Karpas-422 (cell line): ENCODE measurements at regions not wholly inside any gene's neighbourhood (a gene's known extent, or its start where the extent isn't known, plus 50 kb on each side); places are given as distances from the start of the nearest gene placed in this dataset.

Experiments used
- DNase-seq: peaks from one replicate; pipeline ENCODE4 v3.0.0-alpha.2; 2015
- H2AFZ ChIP-seq: fragments of 200-600 bp; sonication (generic); 2 replicates; pipeline ENCODE4 v1.6.1; 2014; ENCODE audit warnings: antibody characterized with exemption, low read length, mixed read lengths
- H3K27ac ChIP-seq: fragments of 200-600 bp; sonication (generic); 2 replicates; pipeline ENCODE4 v1.5.1; 2014; ENCODE audit warnings: mild to moderate bottlenecking, low read length, moderate library complexity
- H3K27me3 ChIP-seq: fragments of 200-600 bp; sonication (generic); 2 replicates; pipeline ENCODE4 v1.6.1; 2014; ENCODE audit warnings: low read length, mixed read lengths
- H3K36me3 ChIP-seq: fragments of 200-600 bp; sonication (generic); 2 replicates; pipeline ENCODE4 v1.6.1; 2014; ENCODE audit warnings: low read length, mixed read lengths; ENCODE audit not compliant: insufficient read depth
- H3K4me1 ChIP-seq: fragments of 200-600 bp; sonication (generic); 2 replicates; pipeline ENCODE4 v1.6.1; 2014; ENCODE audit warnings: mild to moderate bottlenecking, low read length, mixed read lengths
- H3K4me2 ChIP-seq: fragments of 200-600 bp; sonication (generic); 2 replicates; pipeline ENCODE4 v1.6.1; 2014; ENCODE audit warnings: low read length, low read depth, mild to moderate bottlenecking; ENCODE audit not compliant: poor library complexity, severe bottlenecking
- H3K4me3 ChIP-seq: fragments of 200-600 bp; sonication (generic); 2 replicates; pipeline ENCODE4 v1.5.1; 2014; ENCODE audit warnings: mild to moderate bottlenecking, antibody characterized with exemption, low read length, mixed read lengths
- H3K79me2 ChIP-seq: fragments of 200-600 bp; sonication (generic); 2 replicates; pipeline ENCODE4 v1.6.1; 2014; ENCODE audit warnings: mild to moderate bottlenecking, low read length, mixed read lengths
- H3K9ac ChIP-seq: fragments of 200-600 bp; sonication (generic); 2 replicates; pipeline ENCODE4 v1.6.0; 2014; ENCODE audit warnings: low read length
- H3K9me2 ChIP-seq: fragments of 200-600 bp; sonication (generic), shearing (Covaris generic); replicated peaks from 2 replicates; pipeline ENCODE4 v1.6.0; 2014; ENCODE audit warnings: mild to moderate bottlenecking, low read length, moderate library complexity; ENCODE audit not compliant: insufficient read depth
- H3K9me3 ChIP-seq: fragments of 300-700, 200-600 bp; sonication (generic); 2 replicates; pipeline ENCODE4 v1.6.1; 2014; ENCODE audit warnings: low read length, mixed read lengths
- H4K20me1 ChIP-seq: fragments of 200-600 bp; sonication (generic); 2 replicates; pipeline ENCODE4 v1.6.1; 2014; ENCODE audit warnings: mild to moderate bottlenecking, antibody characterized with exemption, low read length, low read depth; ENCODE audit not compliant: insufficient read depth

DNA sequence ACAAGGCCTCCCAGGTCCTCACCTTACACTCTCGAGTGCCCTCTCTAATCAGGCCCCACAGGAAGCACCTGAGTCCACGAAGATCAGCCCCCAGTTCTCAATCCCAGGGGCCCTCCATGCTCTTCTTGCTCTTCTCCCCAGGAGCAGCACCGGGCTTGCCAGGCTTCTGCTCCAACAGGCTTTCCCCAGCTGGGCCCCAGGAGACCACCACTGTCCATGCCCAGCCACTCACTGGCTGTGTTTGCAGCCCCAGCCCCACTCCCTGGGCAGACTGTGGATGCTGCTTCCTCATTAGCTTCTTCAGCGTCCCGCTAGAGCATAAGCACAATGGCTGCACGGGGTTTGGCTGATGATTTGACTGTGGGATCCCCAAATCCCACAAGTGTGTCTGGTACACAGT is 781.9 kb downstream of the GALR1 start:
- H3K4me1 ChIP-seq, result 0 out of 2 replicates have a peak, but pooled peaks cover 2% of the 10 kb centered on the region
- H3K36me3 ChIP-seq, result no peaks in the 10 kb centered on the region
- no peak overlapping the region for H3K9ac ChIP-seq
- H2AFZ ChIP-seq, result no peak overlapping the region
- no peak for DNase-seq
- H3K79me2 ChIP-seq, result no peaks in the 10 kb centered on the region
- H3K9me3 ChIP-seq, result no peaks in the 10 kb centered on the region
- H3K4me3 ChIP-seq, result no peak overlapping the region
- no peaks in the 10 kb centered on the region for H4K20me1 ChIP-seq
- no peaks in the 10 kb centered on the region for H3K9me2 ChIP-seq
- no peak overlapping the region for H3K4me2 ChIP-seq
- H3K27me3 ChIP-seq, result no peaks in the 10 kb centered on the region
- H3K27ac ChIP-seq, result no peak overlapping the region

DNA sequence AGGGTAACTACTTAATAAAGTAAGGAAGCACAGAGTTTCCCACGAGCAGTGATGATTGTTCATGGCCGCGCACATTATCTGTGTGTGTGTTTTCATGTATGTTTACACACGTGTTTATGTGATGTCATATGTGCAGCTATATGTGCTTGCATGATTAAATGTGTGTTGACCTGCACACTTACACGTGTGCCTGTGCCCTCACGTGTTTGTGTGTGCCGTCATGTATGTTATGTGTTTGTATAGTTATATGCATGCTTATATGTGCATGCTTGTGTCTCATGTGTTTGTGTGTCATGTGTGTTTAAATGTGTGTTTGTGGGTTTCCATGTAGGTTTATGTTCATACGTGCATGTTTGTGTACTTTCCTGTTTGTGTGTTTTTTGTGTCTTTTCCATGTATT is 782.3 kb downstream of the GALR1 start:
- H4K20me1 ChIP-seq, result no peaks in the 10 kb centered on the region
- H3K4me1 ChIP-seq, result 0 out of 2 replicates have a peak, but pooled peaks cover 2% of the 10 kb centered on the region
- no peak overlapping the region for H3K4me3 ChIP-seq
- no peak overlapping the region for H3K27ac ChIP-seq
- no peak overlapping the region for H3K4me2 ChIP-seq
- no peaks in the 10 kb centered on the region for H3K9me2 ChIP-seq
- H3K27me3 ChIP-seq, result no peaks in the 10 kb centered on the region
- H2AFZ ChIP-seq, result no peak overlapping the region
- H3K36me3 ChIP-seq, result no peaks in the 10 kb centered on the region
- no peak for DNase-seq
- H3K79me2 ChIP-seq, result no peaks in the 10 kb centered on the region
- H3K9me3 ChIP-seq, result no peaks in the 10 kb centered on the region
- no peak overlapping the region for H3K9ac ChIP-seq

- Histone ChIP-seq H3K9ac (no peak overlapping the region), H3K27me3 (no peaks in the 10 kb centered on the region), H3K36me3 (no peaks in the 10 kb centered on the region), H3K4me2 (no peak overlapping the region), H3K9me2 (no peaks in the 10 kb centered on the region), H3K79me2 (no peaks in the 10 kb centered on the region), H3K4me3 (no peak overlapping the region), H3K9me3 (no peaks in the 10 kb centered on the region), H4K20me1 (no peaks in the 10 kb centered on the region), H3K4me1 (0 out of 2 replicates have a peak, but pooled peaks cover 2% of the 10 kb centered on the region), H3K27ac (no peak overlapping the region), H2AFZ (no peak overlapping the region)
- DNase-seq, result no peak
These were observed 782.9 kb downstream of the GALR1 start for GRCh38 chr18:78032574-78032973.

DNA sequence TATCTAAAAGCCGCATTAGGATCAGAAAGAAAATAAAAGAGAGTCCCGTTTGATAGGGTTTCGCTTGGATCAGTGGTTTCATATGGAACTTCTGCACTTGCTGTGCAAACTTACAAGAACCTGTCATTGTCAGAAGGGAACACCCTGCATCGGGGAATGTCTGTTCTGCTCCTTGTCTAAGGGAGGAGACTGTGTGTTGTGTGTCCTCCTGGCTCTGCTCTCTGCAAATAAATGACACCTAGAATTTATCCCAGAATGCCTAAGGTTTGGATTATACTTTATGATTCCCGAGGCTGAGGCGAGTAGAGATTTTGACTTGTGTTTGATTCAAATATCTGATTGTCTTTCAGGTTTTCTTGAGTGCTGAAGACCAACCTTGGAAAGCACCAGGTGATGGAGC is 785.1 kb downstream of the GALR1 start:
- H3K27ac ChIP-seq, result no peak overlapping the region
- 0 out of 2 replicates have a peak, but pooled peaks cover 2% of the 10 kb centered on the region for H3K4me1 ChIP-seq
- no peak overlapping the region for H2AFZ ChIP-seq
- no peak overlapping the region for H3K9ac ChIP-seq
- no peaks in the 10 kb centered on the region for H3K9me3 ChIP-seq
- H3K4me3 ChIP-seq, result no peak overlapping the region
- H3K27me3 ChIP-seq, result no peaks in the 10 kb centered on the region
- H3K36me3 ChIP-seq, result no peaks in the 10 kb centered on the region
- no peak overlapping the region for H3K4me2 ChIP-seq
- H3K79me2 ChIP-seq, result no peaks in the 10 kb centered on the region
- no peaks in the 10 kb centered on the region for H3K9me2 ChIP-seq
- DNase-seq, result no peak
- H4K20me1 ChIP-seq, result no peaks in the 10 kb centered on the region

- Histone ChIP-seq H3K79me2 (no peaks in the 10 kb centered on the region), H3K4me2 (no peak overlapping the region), H3K9ac (no peak overlapping the region), H3K4me1 (0 out of 2 replicates have a peak, but pooled peaks cover 2% of the 10 kb centered on the region), H2AFZ (no peak overlapping the region), H3K9me2 (no peaks in the 10 kb centered on the region), H3K9me3 (no peaks in the 10 kb centered on the region), H3K36me3 (no peaks in the 10 kb centered on the region), H3K4me3 (no peak overlapping the region), H3K27ac (no peak overlapping the region), H4K20me1 (no peaks in the 10 kb centered on the region), H3K27me3 (no peaks in the 10 kb centered on the region; the same call in 1 of the 2 replicates)
- no peak for DNase-seq
These were observed 791.6 kb downstream of the GALR1 start for GRCh38 chr18:78041218-78041617.

DNA sequence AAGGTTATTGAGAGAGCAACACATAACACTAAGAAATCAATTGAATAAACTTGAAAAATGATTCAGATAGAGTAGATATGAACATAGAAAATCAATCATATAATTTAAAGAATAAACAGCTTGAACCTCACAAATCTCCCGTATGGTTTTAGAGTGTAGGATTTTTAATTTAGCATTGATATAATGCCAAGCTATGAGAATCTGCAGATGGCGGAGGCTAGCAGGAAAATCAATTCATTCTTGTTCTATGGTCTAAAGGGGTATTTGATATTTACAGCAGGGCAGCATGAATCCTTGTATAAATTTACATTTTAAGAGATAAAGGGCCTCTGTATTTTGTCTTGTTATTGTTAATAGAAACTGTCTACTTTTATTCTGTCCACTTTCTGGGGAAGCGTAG is 797.0 kb downstream of the GALR1 start:
- no peaks in the 10 kb centered on the region for H3K9me3 ChIP-seq
- no peak for DNase-seq
- no peak overlapping the region for H3K4me3 ChIP-seq
- H3K9me2 ChIP-seq, result no peaks in the 10 kb centered on the region
- H3K27me3 ChIP-seq, result 0 out of 2 replicates have a peak, but pooled peaks cover 6% of the 10 kb centered on the region
- no peak overlapping the region for H3K9ac ChIP-seq
- no peak overlapping the region for H2AFZ ChIP-seq
- H3K79me2 ChIP-seq, result no peaks in the 10 kb centered on the region
- no peaks in the 10 kb centered on the region for H4K20me1 ChIP-seq
- H3K4me1 ChIP-seq, result peaks cover 3% of the 10 kb centered on the region
- H3K36me3 ChIP-seq, result no peaks in the 10 kb centered on the region
- H3K4me2 ChIP-seq, result no peak overlapping the region
- no peak overlapping the region for H3K27ac ChIP-seq

GRCh38 chr18:78049281-78049680 is 799.6 kb downstream of the GALR1 start:
- no peak overlapping the region for H3K9ac ChIP-seq
- H3K27me3 ChIP-seq, result 0 out of 2 replicates have a peak, but pooled peaks cover 6% of the 10 kb centered on the region
- H3K27ac ChIP-seq, result no peak overlapping the region
- no peak overlapping the region for H3K4me3 ChIP-seq
- H3K79me2 ChIP-seq, result no peaks in the 10 kb centered on the region
- no peaks in the 10 kb centered on the region for H3K9me3 ChIP-seq
- H3K4me2 ChIP-seq, result no peak overlapping the region
- H3K9me2 ChIP-seq, result no peaks in the 10 kb centered on the region
- DNase-seq, result no peak
- H3K4me1 ChIP-seq, result peaks cover 3% of the 10 kb centered on the region
- H4K20me1 ChIP-seq, result no peaks in the 10 kb centered on the region
- H3K36me3 ChIP-seq, result no peaks in the 10 kb centered on the region
- no peak overlapping the region for H2AFZ ChIP-seq

- H3K4me2 ChIP-seq, result no peak overlapping the region
- no peaks in the 10 kb centered on the region for H3K4me1 ChIP-seq
- H4K20me1 ChIP-seq, result no peaks in the 10 kb centered on the region
- no peaks in the 10 kb centered on the region for H3K36me3 ChIP-seq
- no peak overlapping the region for H2AFZ ChIP-seq
- H3K27ac ChIP-seq, result no peak overlapping the region
- no peaks in the 10 kb centered on the region for H3K9me2 ChIP-seq
- H3K27me3 ChIP-seq, result no peaks in the 10 kb centered on the region
- H3K9ac ChIP-seq, result no peak overlapping the region
- no peaks in the 10 kb centered on the region for H3K9me3 ChIP-seq
- no peaks in the 10 kb centered on the region for H3K79me2 ChIP-seq
- DNase-seq, result no peak
- H3K4me3 ChIP-seq, result no peak overlapping the region
These were observed 805.2 kb downstream of the GALR1 start for GRCh38 chr18:78054801-78055200.

DNA sequence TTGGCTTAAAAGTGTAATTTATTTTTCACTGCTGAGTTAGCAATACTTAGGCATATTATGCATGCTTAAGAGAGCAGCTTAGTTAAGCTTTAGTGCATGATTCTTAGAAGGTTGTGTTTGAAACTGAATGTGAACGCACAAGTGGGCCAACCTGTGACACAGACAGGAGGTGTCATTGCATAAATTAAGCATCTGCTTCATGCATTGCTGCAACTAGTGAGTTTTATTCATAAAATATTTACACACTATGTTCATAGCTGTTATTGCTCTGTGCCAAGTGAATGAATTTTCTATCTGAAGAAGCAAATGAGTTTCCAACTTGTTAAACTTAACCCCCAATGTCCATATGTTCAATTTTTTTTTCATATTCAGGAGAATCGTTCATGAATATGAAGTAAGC is 806.4 kb downstream of the GALR1 start:
- no peak overlapping the region for H3K9ac ChIP-seq
- no peak overlapping the region for H2AFZ ChIP-seq
- no peaks in the 10 kb centered on the region for H3K79me2 ChIP-seq
- H3K9me2 ChIP-seq, result no peaks in the 10 kb centered on the region
- H3K36me3 ChIP-seq, result no peaks in the 10 kb centered on the region
- H3K4me3 ChIP-seq, result no peak overlapping the region
- no peak overlapping the region for H3K4me2 ChIP-seq
- DNase-seq, result no peak
- no peaks in the 10 kb centered on the region for H4K20me1 ChIP-seq
- no peaks in the 10 kb centered on the region for H3K4me1 ChIP-seq
- no peaks in the 10 kb centered on the region for H3K27me3 ChIP-seq
- H3K27ac ChIP-seq, result no peak overlapping the region
- H3K9me3 ChIP-seq, result no peaks in the 10 kb centered on the region
